GM12874 (cell line): ENCODE measurements at regions not wholly inside any gene's neighbourhood (a gene's known extent, or its start where the extent isn't known, plus 50 kb on each side); places are given as distances from the start of the nearest gene placed in this dataset.

Experiments
- CTCF ChIP-seq: IDR thresholded peaks from 2 replicates; pipeline ENCODE4 v1.5.1; 2011; ENCODE audit warnings: low read depth, mild to moderate bottlenecking, control low read depth, low read length, moderate library complexity; ENCODE audit not compliant: insufficient read depth

- no peak for TF ChIP-seq CTCF
Observed at GRCh38 chr5:61820836-61821235, 485.2 kb upstream of the KIF2A start.

- no peak for TF ChIP-seq CTCF
Observed at GRCh38 chr5:61821561-61821960, 484.4 kb upstream of the KIF2A start.

- no peak for TF ChIP-seq CTCF
Observed at GRCh38 chr5:61822584-61822983, 483.4 kb upstream of the KIF2A start.

GRCh38 chr5:61823065-61823464 is 482.9 kb upstream of the KIF2A start:
- no peak for TF ChIP-seq CTCF

- no peak for TF ChIP-seq CTCF
Observed at GRCh38 chr5:61823781-61824180, 482.2 kb upstream of the KIF2A start.

GRCh38 chr5:61824396-61824795 is 481.6 kb upstream of the KIF2A start:
- TF ChIP-seq CTCF, result no peak

GRCh38 chr5:61827445-61827975 is 478.5 kb upstream of the KIF2A start:
- no peak for TF ChIP-seq CTCF

GRCh38 chr5:61828856-61829255 is 477.1 kb upstream of the KIF2A start:
- no peak for TF ChIP-seq CTCF
